ENCODE measurements at regions not wholly inside any gene's neighbourhood (a gene's known extent, or its start where the extent isn't known, plus 50 kb on each side); places are given as distances from the start of the nearest gene placed in this dataset.

DNA sequence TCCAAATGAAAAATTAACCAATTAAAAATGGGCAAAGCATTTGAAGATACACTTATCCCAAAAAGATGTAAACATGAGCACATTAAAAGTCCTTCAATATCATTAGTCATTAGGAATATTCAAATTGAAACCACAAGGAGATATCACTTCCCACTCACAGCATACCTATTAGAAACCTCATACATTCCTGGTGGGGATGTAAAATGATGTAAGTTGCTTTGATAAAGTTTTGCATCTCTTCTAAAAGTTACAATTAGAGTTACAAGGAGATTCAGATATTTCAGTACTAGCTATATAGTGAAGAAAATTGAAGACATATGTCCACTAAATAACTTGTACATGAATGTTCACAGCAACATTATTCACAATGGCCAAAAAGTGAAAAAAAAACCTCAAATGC is 1109.3 kb upstream of the LCORL start (continued):
- TF ChIP-seq STAT6 (CRISPR knock-in tag; IDR thresholded peaks at IDR 0.05; ENCODE audit: borderline replicate concordance) (no peak), ATF7-NPFF (CRISPR knock-in tag; IDR thresholded peaks at IDR 0.05; ENCODE audit: low read depth) (no peak), NFKB2 (CRISPR knock-in tag; IDR thresholded peaks at IDR 0.05; ENCODE audit: borderline replicate concordance) (no peak), SALL2 (CRISPR knock-in tag; IDR thresholded peaks at IDR 0.05) (no peak), RERE (CRISPR knock-in tag; IDR thresholded peaks at IDR 0.05; ENCODE audit: low read depth) (no peak), SP4 (CRISPR knock-in tag; IDR thresholded peaks at IDR 0.05) (no peak), ZBTB44 (CRISPR knock-in tag; IDR thresholded peaks at IDR 0.05) (no peak), ZNF562 (CRISPR knock-in tag; IDR thresholded peaks at IDR 0.05; ENCODE audit: borderline replicate concordance) (no peak), ZFP37 (CRISPR knock-in tag; IDR thresholded peaks at IDR 0.05; ENCODE audit: borderline replicate concordance) (no peak), ZNF20 (CRISPR knock-in tag; IDR thresholded peaks at IDR 0.05) (no peak)
- TF ChIP-seq, protein P1, sequence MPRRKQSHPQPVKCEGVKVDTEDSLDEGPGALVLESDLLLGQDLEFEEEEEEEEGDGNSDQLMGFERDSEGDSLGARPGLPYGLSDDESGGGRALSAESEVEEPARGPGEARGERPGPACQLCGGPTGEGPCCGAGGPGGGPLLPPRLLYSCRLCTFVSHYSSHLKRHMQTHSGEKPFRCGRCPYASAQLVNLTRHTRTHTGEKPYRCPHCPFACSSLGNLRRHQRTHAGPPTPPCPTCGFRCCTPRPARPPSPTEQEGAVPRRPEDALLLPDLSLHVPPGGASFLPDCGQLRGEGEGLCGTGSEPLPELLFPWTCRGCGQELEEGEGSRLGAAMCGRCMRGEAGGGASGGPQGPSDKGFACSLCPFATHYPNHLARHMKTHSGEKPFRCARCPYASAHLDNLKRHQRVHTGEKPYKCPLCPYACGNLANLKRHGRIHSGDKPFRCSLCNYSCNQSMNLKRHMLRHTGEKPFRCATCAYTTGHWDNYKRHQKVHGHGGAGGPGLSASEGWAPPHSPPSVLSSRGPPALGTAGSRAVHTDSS (CRISPR knock-in tag; conservative IDR thresholded peaks at IDR 0.05): no peak

Data from HepG2 (cell line).